Hippocampal formation (tissue), 2 donors: ENCODE measurements at regions not wholly inside any gene's neighbourhood (a gene's known extent, or its start where the extent isn't known, plus 50 kb on each side); places are given as distances from the start of the nearest gene placed in this dataset.
"Not testable (repeated sequence)": the region's sequence is repeated elsewhere in the genome, so short reads cannot be mapped to it uniquely, and the experiment has no call there.

ENCODE experiments used
- DNase-seq, 2 donors: peaks; one replicate each; lab custom pipeline; 2025; lab: John Stamatoyannopoulos, UW

DNA sequence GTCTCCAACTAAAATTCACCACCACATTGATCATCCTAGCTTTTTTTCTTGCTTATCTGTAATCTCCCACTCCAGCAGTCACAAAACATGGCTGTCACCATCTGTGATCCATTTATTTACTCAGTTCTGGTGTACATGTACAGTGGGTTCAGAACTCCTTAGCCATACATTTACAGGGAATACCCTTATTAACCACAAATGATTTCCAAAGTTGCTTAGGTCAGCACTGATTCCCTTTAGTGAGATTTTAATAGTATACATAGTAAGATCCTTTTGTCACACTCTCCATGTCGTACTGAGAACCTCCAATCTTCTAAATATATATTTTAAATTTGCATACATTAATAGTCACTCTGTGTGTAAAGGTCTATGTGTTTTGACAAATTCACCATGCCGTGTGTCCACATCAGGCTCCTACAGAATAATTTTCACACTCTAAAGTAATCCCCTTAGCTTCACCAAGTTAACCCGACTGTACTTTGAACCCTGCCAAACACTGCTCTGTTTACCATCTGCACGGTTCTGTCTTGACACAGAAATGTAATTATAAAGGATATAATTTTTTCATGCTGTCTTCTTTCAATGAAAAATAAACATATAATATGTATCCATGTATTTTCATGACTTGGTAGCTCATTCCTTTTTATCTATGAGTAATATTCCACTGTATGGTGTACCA lies 473.6 kb upstream of the ZP4 start:
- no peak for DNase-seq

DNA sequence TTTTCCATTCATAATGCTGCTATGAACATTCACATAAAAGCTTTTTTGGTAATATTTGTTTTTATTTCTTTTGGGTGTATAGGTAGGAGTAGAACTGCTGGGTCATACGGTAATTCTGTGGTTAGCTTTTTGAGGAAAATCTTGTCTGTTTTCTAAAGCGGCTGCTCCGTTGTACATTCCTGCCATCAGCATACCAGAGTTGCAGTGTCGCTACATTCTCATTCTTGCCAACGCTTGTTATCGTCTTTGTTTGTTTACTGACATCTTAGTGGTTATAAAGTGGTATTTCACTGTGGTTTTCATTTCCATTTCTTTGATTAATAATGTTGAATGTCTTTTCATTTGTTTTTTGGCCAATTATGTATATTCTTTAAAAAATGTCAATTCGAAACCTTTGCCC lies 469.8 kb upstream of the ZP4 start:
- no peak for DNase-seq

DNA sequence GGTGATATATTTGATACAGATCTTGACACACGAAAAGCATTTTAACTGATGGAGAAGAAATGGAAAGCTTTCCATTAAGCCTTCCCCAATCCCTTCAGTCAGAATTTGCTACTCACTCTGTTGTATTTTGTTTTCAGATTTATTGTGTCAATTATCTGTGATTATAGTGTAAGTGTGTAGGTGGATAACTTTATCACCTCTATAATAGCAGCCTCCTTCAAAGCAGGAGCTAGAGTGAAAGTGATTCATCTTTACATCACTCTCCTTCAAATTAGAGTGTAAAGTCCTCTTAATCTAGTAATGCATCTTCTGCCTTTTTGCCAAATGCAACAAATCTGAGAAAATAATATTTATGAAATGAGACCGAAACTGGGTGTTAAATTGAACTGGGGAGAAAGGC lies 459.7 kb upstream of the ZP4 start:
- no peak for DNase-seq

DNA sequence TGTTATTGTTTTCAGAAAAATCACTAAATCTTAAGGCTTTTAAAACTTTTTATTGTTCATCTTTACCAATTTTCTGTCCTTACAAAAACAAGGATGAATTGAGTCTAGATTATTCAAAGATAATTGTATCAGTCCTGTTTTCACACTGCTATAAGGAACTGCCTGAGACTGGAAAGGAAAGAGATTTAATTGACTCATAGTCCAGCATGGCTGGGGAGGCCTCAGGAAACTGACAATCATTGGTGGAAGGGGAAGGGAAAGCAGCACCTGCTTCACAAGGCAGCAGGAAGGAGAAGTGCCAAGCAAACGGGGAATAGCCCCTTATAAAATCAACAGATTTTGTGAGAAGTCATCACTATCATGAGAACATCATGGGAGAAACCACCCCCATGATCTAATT lies 455.6 kb upstream of the ZP4 start:
- DNase-seq: no peak

DNA sequence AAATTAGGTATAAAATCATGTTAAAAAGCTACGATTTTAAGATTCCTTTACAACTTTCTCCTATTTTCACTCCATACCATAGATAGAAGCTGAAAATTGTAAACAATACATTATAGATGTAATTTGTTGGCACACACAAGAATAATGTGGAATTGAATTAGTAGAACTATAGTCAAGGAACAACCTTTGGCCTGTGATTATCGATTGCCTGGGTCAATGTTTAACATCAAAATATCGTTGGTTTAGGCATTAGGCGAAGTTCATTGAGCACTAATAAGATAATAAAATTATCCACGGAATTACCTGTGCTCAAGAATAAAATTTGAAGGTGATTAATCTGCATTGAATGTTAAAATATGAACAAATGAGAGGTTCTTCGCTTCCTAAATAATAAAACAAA lies 455.1 kb upstream of the ZP4 start:
- no peak for DNase-seq

DNA sequence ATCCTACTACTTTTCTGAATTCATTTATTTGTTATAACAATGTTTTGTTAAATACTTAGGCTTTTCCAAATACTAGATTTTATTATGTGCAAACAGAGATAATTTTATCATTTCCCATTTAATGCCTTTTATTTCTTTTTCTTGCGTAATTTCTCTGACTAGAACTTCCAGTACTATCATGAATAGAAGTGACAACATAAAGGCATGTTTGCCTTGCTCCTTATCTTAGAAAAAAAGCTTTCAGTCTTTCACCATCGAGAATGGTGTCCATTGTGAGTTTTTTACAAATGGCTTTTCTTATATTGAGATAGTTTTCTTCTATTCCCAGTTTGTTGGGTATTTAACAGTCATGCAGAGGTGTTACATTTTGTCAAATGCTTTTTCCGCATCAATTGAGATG lies 453.1 kb upstream of the ZP4 start:
- DNase-seq: no peak

DNA sequence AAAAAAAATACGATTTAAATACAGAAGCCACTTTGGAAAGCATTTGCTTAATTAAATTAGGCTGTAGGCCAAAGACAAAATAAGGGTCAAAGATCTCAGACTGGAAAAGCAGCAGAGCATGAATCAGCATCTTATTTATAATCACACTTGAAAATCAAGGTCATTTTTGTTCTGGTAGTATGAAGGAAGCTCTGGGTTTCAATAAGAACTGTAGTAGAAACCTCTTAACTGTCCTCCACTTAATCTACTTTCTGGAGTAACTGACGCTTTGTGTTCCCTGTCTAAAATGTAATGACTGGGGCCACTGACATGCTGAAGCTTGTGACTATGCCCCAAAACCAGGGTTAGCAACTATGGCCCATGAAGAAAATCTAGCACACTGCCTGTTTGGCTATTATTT lies 450.7 kb upstream of the ZP4 start:
- no peak for DNase-seq

DNA sequence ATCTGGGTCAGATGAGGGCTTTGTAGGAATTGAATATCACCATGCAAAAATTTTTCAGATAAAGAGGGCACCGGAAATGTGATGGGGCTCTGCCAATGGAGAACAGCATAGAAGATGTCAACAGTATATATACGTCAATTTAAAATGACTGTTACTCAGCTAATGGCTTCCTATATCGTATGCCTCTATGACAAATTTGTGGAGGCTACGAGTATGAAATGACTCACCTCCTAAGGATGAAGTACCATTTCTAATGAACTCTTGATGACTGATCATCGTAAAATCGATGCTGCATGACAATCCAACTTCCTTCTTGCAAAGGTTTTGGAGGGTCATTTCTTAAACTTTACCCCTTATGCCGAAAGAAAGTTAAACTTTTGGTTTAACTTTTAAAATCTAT lies 450.3 kb upstream of the ZP4 start:
- DNase-seq: no peak

DNA sequence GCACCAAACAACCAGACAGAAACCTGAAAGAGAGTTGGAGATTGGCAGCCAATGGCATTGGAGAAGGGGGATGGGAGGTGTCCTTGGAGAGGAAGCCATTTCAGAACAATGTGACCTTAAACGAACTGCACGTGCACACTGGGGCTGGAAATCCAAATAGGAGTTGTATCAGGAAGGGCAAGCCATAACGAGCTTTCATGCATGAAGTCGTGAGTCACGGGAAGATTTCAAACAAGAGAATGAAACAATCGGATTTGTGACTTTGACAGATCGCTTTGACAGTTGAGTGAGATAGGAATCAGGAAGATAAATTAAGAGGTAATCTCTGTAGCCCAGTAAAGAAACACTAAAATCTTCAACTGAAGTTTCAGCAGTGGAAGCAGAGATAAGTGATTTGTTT lies 445.8 kb upstream of the ZP4 start:
- no peak for DNase-seq

DNA sequence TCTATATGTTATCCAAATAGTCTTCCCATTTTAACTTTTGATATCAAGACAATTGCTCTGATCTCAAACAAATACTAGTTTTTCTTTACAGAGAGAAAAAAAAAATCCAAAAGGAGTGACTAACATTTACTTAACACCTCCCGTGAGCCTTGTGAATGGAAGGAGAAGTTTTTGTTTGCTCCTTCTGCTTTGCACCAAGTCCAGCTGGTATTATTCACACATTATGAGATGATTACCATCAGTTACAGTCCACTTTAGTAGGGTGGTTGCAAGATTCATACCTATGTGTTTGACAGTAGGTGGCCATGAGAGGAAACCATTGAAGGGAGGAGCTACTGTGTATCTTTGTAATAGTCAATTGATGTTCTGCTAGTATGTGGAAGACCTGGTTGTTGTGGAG lies 443.4 kb upstream of the ZP4 start:
- no peak for DNase-seq

DNA sequence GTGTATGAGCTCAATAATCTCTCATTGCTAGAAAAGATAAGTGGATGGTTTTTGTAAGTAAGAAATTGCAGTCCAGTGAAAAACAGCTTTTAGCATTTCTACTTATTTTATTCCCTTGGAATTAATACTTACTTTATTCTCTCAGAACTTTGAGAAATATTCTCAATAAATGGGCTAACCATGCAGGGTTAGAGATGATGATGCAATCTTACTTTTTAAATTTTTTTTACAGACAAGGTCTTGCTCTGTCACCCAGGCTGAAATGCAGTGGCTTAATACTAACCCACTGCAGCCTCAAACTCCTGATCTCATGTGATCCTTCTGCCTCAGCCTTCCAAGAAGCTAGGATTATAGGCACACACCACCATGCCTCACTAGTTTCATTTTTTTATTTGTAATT lies 440.8 kb upstream of the ZP4 start:
- no peak for DNase-seq

DNA sequence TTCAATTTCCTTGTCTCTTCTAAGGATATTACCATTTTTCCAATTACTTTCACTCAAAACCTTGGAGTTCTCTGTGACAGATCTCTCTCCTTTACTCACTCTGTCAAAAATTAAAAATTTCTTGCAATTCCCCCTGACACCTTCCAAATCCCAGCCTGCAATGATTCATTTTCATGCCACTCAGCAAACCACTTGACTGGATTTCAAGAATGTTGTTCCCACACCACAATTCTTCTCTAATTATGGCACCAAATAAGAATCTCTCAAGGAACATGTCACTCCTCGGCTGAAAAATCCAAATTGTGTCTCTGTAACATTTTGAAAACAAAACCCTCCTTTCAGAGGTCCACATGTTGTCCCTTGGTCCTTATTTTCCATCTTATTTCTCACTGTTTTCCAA lies 438.9 kb upstream of the ZP4 start:
- DNase-seq: no peak

DNA sequence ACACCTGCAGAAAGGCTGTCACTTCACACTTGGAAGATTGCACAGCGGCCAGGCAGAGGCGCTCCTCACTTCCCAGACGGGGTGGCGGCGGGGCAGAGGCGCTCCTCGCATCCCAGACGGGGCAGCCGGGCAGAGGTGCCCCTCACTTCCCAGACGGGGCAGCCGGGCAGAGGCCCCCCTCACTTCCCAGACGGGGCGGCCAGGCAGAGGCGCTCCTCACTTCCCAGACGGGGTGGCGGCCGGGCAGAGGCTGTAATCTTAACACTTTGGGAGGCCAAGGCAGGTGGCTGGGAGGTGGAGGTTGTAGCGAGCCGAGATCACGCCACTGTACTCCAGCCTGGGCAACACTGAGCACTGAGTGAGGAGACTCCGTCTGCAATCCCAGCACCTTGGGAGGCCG lies 436.3 kb upstream of the ZP4 start:
- not testable (repeated sequence) for DNase-seq

DNA sequence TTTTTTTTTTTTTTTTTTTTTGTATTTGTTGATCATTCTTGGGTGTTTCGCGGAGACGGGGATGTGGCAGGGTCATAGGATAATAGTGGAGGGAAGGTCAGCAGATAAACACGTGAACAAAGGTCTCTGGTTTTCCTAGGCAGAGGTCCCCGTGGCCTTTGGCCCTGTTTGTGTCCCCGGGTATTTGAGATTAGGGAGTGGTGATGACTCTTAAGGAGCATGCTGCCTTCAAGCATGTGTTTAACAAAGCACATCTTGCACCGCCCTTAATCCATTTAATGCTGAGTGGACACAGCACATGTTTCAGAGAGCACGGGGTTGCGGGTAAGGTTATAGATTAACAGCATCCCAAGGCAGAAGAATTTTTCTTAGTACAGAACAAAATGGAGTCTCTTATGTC lies 435.8 kb upstream of the ZP4 start:
- DNase-seq: not testable (repeated sequence)

DNA sequence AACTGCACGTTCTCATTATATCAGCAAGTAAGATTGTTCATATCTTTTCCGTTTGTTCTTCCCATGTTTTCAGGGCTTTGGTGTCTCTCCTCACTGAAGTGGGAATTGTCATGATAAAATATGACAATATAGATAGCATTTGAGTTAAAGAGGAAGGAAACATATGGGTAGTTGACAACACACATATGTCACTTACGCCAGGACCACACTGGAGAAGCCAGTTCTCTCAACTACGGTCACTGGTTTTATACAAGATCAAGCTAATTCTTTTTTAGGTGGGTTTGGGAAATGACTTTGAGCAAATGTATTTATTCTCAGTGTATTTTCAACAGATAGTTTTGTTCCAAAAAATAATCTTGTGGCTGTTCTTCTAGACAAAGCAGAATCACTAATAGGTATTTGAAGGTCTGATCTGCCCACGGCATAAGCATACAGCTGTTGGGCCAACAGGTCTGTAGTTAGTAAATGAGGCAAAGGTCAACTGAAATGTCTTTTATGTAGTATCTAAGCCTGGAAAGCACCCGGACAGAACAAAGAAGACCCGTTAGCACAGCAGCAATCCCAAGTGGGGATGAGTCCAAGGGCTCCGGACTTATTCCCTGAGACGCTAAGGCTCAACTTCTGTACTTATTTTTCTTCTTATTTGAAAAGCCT lies 433.6 kb upstream of the ZP4 start:
- no peak for DNase-seq

DNA sequence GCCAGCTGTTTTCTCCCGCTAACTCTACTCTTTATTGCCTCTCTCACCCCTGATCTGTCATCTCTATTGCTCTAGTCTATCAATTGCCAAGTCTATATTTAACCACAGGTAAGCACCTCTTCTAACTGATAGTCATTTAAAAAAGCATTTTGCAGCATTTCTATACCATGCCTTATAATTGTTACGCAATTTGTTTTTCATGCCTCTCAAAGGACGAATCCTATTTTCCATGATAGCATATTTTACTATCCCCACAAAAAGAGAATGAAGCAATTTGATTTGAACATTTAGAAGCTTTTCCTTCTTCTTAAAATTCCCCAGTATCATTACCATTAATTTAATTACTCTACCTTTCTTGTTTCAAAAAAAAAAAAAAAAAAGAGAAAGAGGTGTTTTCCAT lies 432.8 kb upstream of the ZP4 start:
- DNase-seq: no peak

DNA sequence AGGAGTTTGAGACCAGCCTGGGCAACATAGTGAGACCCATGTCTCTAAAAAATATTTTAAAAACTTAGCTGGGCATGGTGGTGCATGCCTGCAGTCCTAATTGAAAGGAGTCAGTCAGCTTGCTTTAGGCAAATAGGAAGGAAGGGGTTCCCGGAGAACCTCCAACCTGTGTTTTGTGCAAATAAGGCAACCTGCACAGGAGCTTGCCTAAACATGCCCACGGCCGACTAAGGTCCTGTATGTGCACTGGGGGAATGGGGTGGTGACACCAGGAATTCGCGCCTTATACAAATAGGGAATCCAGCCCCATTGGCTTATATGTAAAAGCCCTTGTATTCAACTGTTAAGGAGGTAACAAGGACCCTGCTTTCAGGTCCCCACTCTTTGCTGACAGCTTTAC lies 429.2 kb upstream of the ZP4 start:
- DNase-seq: no peak

DNA sequence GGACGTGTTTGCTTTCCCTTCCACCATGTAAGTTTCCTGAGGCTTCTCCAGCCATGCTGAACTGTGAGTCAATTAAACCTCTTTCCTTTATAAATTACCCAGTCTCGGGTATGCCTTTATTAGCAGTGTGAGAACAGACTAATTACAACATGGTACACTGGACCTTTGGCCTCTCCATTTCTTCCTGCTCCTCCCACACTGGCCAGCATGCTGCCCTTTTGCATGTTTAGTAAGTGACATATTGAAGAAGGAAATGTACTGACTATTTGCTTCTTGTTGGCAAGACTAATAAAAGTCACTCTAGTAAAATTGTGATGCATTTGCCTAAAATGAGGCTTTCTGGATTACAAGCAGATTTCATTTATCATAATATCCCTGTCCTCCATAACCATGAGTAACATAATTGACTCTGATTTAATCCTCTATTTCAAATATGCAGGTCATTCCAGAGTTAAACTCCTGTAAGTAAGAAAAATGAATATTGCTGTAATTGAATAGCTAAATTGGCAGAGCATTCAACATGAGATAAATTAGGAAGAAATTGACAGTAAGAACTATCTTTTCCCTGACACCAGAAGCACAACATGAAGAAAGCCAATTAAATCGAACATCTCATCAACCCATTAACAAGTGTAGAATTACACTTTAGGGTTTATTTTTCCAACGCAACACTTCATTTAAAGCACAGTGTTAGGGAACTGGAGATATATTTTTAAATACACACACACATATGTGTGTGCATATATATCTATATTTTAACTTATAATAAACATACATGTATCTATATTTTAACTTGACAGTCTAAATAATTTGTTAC lies 427.8 kb upstream of the ZP4 start:
- DNase-seq: no peak

DNA sequence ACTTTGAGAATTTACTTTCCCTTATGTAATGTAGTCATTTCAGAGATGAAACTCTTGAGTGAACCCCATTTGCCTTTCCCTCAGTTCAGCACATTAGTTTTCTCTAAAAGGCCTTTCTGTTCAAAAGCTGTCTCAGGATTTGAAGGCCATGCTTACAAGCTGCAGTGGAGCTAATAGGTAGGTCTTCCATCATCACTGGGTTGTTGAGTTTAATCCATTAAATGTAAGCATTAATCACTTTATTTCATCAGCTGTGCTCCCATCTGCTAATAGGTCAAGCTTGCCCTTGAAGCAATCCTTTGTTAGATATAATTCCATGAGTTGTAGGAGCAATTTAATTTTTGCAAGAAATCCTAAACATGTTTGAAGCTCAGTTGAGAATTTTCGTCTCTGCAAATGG lies 422.2 kb upstream of the ZP4 start:
- no peak for DNase-seq

DNA sequence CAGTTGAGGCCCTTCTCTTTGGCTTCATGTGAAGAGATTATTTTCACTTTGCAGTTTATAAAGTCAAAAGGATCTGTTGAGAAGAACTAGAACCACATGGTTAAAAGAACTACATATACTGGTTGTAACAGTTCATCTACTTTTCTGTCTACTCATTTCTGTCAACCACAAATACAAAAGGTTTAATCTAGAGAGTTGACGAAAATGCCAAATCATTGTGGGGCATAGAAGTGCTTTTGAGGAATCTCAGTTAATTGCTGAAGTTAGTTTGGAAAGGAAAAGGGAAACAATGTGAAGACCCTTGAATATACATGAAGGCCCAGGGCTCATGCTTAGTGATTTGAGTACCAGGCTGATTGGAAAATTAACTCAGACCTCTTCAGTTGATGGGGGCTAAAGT lies 415.7 kb upstream of the ZP4 start:
- no peak for DNase-seq

DNA sequence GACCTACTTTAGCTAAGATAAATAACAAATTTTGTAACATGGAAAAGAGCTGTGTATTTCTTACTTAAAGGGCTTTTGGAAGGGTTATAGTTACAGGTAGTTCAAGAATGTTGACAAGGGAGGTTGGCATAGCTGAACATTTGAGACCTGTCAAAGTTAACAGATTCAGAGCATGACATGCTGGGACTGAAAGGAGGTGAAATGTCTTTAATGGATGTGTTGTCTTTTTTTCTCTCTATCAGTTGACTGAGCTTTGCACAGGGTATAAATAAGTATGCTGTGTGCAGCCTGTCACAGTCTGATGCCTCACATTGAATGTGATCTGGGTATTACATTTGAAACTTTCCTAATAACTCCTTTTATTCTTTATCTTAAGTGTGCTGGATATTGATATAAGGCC lies 411.9 kb upstream of the ZP4 start:
- DNase-seq: no peak

DNA sequence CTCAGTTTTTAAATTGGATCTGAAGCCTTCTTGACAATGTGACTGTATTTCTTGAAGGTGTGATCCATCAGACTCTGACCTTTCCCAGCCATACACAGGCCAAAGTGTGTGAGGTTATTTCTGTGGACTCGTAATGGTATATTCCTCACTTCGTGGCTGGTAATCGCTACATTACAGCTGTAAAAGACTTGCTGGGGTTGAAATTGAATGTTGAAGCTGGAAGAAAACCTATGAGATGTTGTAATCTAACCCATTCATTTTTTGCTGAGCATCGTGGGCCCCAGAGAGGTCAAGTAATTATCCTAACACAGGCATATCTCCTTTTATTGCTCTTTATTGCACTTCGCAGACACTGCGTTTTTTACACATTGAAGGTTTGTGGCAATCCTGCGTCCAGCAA lies 405.6 kb upstream of the ZP4 start:
- no peak for DNase-seq

DNA sequence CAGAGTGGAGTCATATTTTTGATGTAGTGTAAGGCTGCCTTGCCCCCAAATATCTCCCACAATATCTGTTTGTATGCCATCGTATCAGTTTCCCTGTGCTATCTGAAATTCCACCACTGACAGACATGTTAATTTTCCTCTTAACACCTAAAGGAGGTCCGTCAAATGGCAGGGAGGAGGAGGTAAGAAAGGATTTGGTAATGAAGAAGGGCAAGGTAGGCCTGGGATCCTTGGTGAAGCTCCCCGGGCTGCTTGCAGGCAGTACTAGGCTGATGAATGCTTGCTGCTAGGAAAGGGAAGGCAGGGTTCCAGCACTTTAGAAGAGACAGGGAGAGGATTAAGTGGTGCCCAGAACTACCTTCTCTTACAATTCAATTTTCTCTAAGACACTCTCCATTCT lies 402.4 kb upstream of the ZP4 start:
- DNase-seq: no peak
